ENCODE measurements at regions not wholly inside any gene's neighbourhood (a gene's known extent, or its start where the extent isn't known, plus 50 kb on each side); places are given as distances from the start of the nearest gene placed in this dataset.
"Not testable (repeated sequence)": the region's sequence is repeated elsewhere in the genome, so short reads cannot be mapped to it uniquely, and the experiment has no call there.

- no peak for DNase-seq (ENCODE audit: low read depth, low spot score)
Measured at GRCh38 chr3:87498358-87499080, 222.1 kb upstream of the POU1F1 start.

GRCh38 chr3:87495938-87496337 is 219.6 kb upstream of the POU1F1 start:
- DNase-seq (ENCODE audit: low read depth, low spot score) = no peak

GRCh38 chr3:87494264-87494663 is 217.9 kb upstream of the POU1F1 start:
- DNase-seq (ENCODE audit: low read depth, low spot score) = no peak

GRCh38 chr3:87491843-87492242 is 215.5 kb upstream of the POU1F1 start:
- DNase-seq (ENCODE audit: low read depth, low spot score) = no peak

- no peak for DNase-seq (ENCODE audit: low read depth, low spot score)
Measured at GRCh38 chr3:87489892-87490291, 213.5 kb upstream of the POU1F1 start.

- no peak for DNase-seq (ENCODE audit: low read depth, low spot score)
Measured at GRCh38 chr3:87488765-87489164, 212.4 kb upstream of the POU1F1 start.

- not testable (repeated sequence) for DNase-seq (ENCODE audit: low read depth, low spot score)
Measured at GRCh38 chr3:87486635-87487034, 210.3 kb upstream of the POU1F1 start.

GRCh38 chr3:87486115-87486514 is 209.7 kb upstream of the POU1F1 start:
- DNase-seq (ENCODE audit: low read depth, low spot score) = no peak

- no peak for DNase-seq (ENCODE audit: low read depth, low spot score)
Measured at GRCh38 chr3:87478716-87479115, 202.3 kb upstream of the POU1F1 start.

GRCh38 chr3:87473944-87474343 is 197.6 kb upstream of the POU1F1 start:
- no peak for DNase-seq (ENCODE audit: low read depth, low spot score)

GRCh38 chr3:87468938-87469337 is 192.6 kb upstream of the POU1F1 start:
- DNase-seq (ENCODE audit: low read depth, low spot score) = no peak

- no peak for DNase-seq (ENCODE audit: low read depth, low spot score)
Measured at GRCh38 chr3:87468235-87468634, 191.9 kb upstream of the POU1F1 start.

GRCh38 chr3:87462228-87462627 is 185.8 kb upstream of the POU1F1 start:
- DNase-seq (ENCODE audit: low read depth, low spot score) = no peak

- no peak for DNase-seq (ENCODE audit: low read depth, low spot score)
Measured at GRCh38 chr3:87461443-87461842, 185.1 kb upstream of the POU1F1 start.

GRCh38 chr3:87461036-87461435 is 184.7 kb upstream of the POU1F1 start:
- DNase-seq (ENCODE audit: low read depth, low spot score) = no peak

GRCh38 chr3:87448558-87448957 is 172.2 kb upstream of the POU1F1 start:
- no peak for DNase-seq (ENCODE audit: low read depth, low spot score)

GRCh38 chr3:87446849-87447387 is 170.5 kb upstream of the POU1F1 start:
- DNase-seq (ENCODE audit: low read depth, low spot score) = no peak

- DNase-seq (ENCODE audit: low read depth, low spot score) = no peak
Measured at GRCh38 chr3:87442470-87442869, 166.1 kb upstream of the POU1F1 start.

GRCh38 chr3:87437765-87438164 is 161.4 kb upstream of the POU1F1 start:
- DNase-seq (ENCODE audit: low read depth, low spot score) = no peak

GRCh38 chr3:87436781-87437543 is 160.6 kb upstream of the POU1F1 start:
- DNase-seq (ENCODE audit: low read depth, low spot score) = no peak

GRCh38 chr3:87435926-87436620 is 159.7 kb upstream of the POU1F1 start:
- DNase-seq (ENCODE audit: low read depth, low spot score) = no peak

GRCh38 chr3:87433445-87433844 is 157.1 kb upstream of the POU1F1 start:
- not testable (repeated sequence) for DNase-seq (ENCODE audit: low read depth, low spot score)

Data from brain pericyte (primary cell).